ENCODE measurements at regions not wholly inside any gene's neighbourhood (a gene's known extent, or its start where the extent isn't known, plus 50 kb on each side); places are given as distances from the start of the nearest gene placed in this dataset.

DNA sequence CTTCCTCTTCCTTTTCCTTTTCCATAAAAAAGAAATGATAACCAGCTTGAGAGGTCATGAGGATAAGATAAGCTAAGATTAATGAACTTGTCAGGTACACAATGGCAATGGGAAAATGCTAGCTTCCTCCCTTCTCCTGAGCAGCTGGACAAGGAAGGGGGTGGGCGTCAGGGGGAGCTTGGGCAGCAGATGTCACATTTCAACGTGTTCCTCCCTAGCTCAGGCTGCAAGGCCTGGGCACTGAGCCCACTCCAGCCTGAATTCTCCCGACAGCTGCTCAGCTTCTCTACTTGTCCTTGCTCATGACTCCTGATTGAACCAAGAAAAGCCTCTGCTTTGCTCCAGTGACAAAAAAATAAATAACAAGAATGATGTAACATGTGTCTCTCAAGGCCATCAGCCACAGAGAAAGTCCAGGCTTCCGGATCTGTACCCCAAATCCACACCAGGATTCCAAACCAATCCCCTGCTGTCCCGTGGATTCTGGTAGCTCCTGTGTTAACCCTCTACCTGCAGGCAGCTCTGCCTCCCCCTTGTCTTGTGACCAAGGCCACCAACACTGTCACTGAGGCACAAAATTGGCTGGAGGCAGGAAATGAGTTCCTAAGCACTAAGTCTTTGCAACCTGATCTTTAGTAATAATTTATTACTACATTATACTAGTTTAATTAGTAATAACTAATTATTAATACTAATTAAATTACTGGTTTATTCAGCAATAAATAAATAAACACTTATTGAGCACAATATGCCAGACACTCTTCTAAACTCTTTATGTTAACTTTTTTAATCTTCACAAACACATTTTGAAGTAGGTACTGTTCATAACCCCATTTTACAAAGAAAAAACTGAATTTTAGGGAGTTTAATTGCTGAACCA lies 146.5 kb downstream of the CCDC34 start:
- Histone ChIP-seq H3K27me3 (ENCODE audit: control insufficient read depth, insufficient read depth, low read length, poor library complexity, severe bottlenecking) (no peaks in the 10 kb centered on the region), H3K4me1 (ENCODE audit: control insufficient read depth, insufficient read depth, low read length) (peaks cover 26% of the 10 kb centered on the region), H3K27ac (ENCODE audit: insufficient read depth, low read depth, low read length, poor library complexity, severe bottlenecking) (no peak overlapping the region), H3K36me3 (ENCODE audit: control insufficient read depth, insufficient read depth, low read length) (no peaks in the 10 kb centered on the region), H3K9me3 (ENCODE audit: control insufficient read depth, low read length) (no peaks in the 10 kb centered on the region), H3K4me3 (ENCODE audit: insufficient read depth, low read depth, low read length) (no peak overlapping the region)
- 72 to 74% methylated on average over 5 of the region's 5 CpGs for WGBS, 2 experiments

GRCh38 chr11:27215471-27216269 lies 147.3 kb downstream of the CCDC34 start:
- Histone ChIP-seq H3K9me3 (ENCODE audit: control insufficient read depth, low read length) (no peaks in the 10 kb centered on the region), H3K4me3 (ENCODE audit: insufficient read depth, low read depth, low read length) (no peak overlapping the region), H3K4me1 (ENCODE audit: control insufficient read depth, insufficient read depth, low read length) (peaks cover 26% of the 10 kb centered on the region), H3K27ac (ENCODE audit: insufficient read depth, low read depth, low read length, poor library complexity, severe bottlenecking) (no peak overlapping the region), H3K36me3 (ENCODE audit: control insufficient read depth, insufficient read depth, low read length) (no peaks in the 10 kb centered on the region), H3K27me3 (ENCODE audit: control insufficient read depth, insufficient read depth, low read length, poor library complexity, severe bottlenecking) (no peaks in the 10 kb centered on the region)
- 88 to 90% methylated on average over 6 of the region's 6 CpGs for WGBS, 2 experiments

DNA sequence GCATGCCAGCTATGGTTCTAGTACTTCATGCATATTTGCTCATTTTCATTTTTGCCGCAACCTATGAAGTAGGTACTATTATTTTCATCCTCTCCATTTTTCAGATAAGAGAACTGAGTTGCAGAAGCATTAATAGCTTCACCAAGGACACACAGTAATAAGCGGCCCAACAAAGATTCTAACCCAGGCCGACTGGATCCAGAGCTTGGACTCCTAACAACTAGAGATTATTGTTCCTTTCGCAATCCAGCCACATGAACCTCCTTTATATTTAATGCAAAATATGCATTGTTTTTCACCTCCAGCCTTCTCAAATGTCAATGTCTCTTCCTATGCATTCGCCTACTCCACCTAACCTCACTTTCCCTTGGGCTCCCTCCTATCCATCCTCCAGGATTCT lies 148.3 kb downstream of the CCDC34 start:
- peaks cover 26% of the 10 kb centered on the region for H3K4me1 ChIP-seq (ENCODE audit: control insufficient read depth, insufficient read depth, low read length)
- no peak overlapping the region for H3K27ac ChIP-seq (ENCODE audit: insufficient read depth, low read depth, low read length, poor library complexity, severe bottlenecking)
- no peak overlapping the region for H3K4me3 ChIP-seq (ENCODE audit: insufficient read depth, low read depth, low read length)
- H3K27me3 ChIP-seq (ENCODE audit: control insufficient read depth, insufficient read depth, low read length, poor library complexity, severe bottlenecking): no peaks in the 10 kb centered on the region
- H3K9me3 ChIP-seq (ENCODE audit: control insufficient read depth, low read length): no peaks in the 10 kb centered on the region
- H3K36me3 ChIP-seq (ENCODE audit: control insufficient read depth, insufficient read depth, low read length): no peaks in the 10 kb centered on the region
- WGBS, 2 experiments: 92 to 94% methylated on average over 5 of the region's 5 CpGs

- Histone ChIP-seq H3K27ac (ENCODE audit: insufficient read depth, low read depth, low read length, poor library complexity, severe bottlenecking) (peak overlapping the region; percentile 19), H3K36me3 (ENCODE audit: control insufficient read depth, insufficient read depth, low read length) (no peaks in the 10 kb centered on the region), H3K9me3 (ENCODE audit: control insufficient read depth, low read length) (no peaks in the 10 kb centered on the region), H3K4me3 (ENCODE audit: insufficient read depth, low read depth, low read length) (no peak overlapping the region), H3K4me1 (ENCODE audit: control insufficient read depth, insufficient read depth, low read length) (peaks cover 23% of the 10 kb centered on the region), H3K27me3 (ENCODE audit: control insufficient read depth, insufficient read depth, low read length, poor library complexity, severe bottlenecking) (no peaks in the 10 kb centered on the region)
- WGBS, 2 experiments: 3 to 6% methylated on average over 4 of the region's 4 CpGs
Measured at GRCh38 chr11:27213232-27213660, 149.8 kb downstream of the CCDC34 start.

- Histone ChIP-seq H3K27me3 (ENCODE audit: control insufficient read depth, insufficient read depth, low read length, poor library complexity, severe bottlenecking) (no peaks in the 10 kb centered on the region), H3K4me3 (ENCODE audit: insufficient read depth, low read depth, low read length) (no peak overlapping the region), H3K36me3 (ENCODE audit: control insufficient read depth, insufficient read depth, low read length) (no peaks in the 10 kb centered on the region), H3K27ac (ENCODE audit: insufficient read depth, low read depth, low read length, poor library complexity, severe bottlenecking) (no peak overlapping the region), H3K4me1 (ENCODE audit: control insufficient read depth, insufficient read depth, low read length) (peaks cover 18% of the 10 kb centered on the region), H3K9me3 (ENCODE audit: control insufficient read depth, low read length) (no peaks in the 10 kb centered on the region)
- WGBS, 2 experiments: 89 to 93% methylated on average over 1 to 2 of the region's 2 CpGs
Measured at GRCh38 chr11:27212248-27212780, 150.7 kb downstream of the CCDC34 start.

GRCh38 chr11:27211370-27212127 lies 151.5 kb downstream of the CCDC34 start:
- 96% methylated on average over 8 of the region's 8 CpGs for WGBS, 2 experiments
- Histone ChIP-seq H3K27ac (ENCODE audit: insufficient read depth, low read depth, low read length, poor library complexity, severe bottlenecking) (no peak overlapping the region), H3K9me3 (ENCODE audit: control insufficient read depth, low read length) (no peaks in the 10 kb centered on the region), H3K4me1 (ENCODE audit: control insufficient read depth, insufficient read depth, low read length) (peaks cover 16% of the 10 kb centered on the region), H3K27me3 (ENCODE audit: control insufficient read depth, insufficient read depth, low read length, poor library complexity, severe bottlenecking) (no peaks in the 10 kb centered on the region), H3K4me3 (ENCODE audit: insufficient read depth, low read depth, low read length) (no peak overlapping the region), H3K36me3 (ENCODE audit: control insufficient read depth, insufficient read depth, low read length) (no peaks in the 10 kb centered on the region)

DNA sequence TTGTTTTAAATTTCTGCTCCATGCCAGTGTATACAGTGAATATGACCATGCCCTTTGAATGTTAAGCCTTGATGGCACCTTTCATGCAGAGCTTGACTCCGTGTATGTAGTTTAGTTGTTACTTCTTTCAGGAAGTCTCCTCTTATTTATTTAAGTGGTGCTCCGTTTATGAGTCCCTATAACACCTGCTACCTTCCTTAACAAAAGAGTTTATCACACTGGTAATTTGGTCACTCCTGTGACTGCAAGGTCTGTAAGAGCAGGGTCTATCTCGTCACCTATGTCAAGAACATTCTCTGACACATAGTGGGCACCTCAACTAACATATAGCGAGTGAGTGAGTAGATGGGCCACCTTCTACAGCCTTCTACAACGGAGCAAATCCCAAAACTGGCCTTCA lies 152.5 kb downstream of the CCDC34 start:
- WGBS, 2 experiments: 94 to 98% methylated on average over 5 of the region's 5 CpGs
- no peak overlapping the region for H3K4me3 ChIP-seq (ENCODE audit: insufficient read depth, low read depth, low read length)
- no peaks in the 10 kb centered on the region for H3K9me3 ChIP-seq (ENCODE audit: control insufficient read depth, low read length)
- no peaks in the 10 kb centered on the region for H3K36me3 ChIP-seq (ENCODE audit: control insufficient read depth, insufficient read depth, low read length)
- H3K27ac ChIP-seq (ENCODE audit: insufficient read depth, low read depth, low read length, poor library complexity, severe bottlenecking): no peak overlapping the region
- H3K4me1 ChIP-seq (ENCODE audit: control insufficient read depth, insufficient read depth, low read length): peaks cover 19% of the 10 kb centered on the region
- H3K27me3 ChIP-seq (ENCODE audit: control insufficient read depth, insufficient read depth, low read length, poor library complexity, severe bottlenecking): no peaks in the 10 kb centered on the region

- Histone ChIP-seq H3K4me1 (ENCODE audit: control insufficient read depth, insufficient read depth, low read length) (peaks cover 19% of the 10 kb centered on the region), H3K9me3 (ENCODE audit: control insufficient read depth, low read length) (no peaks in the 10 kb centered on the region), H3K27me3 (ENCODE audit: control insufficient read depth, insufficient read depth, low read length, poor library complexity, severe bottlenecking) (no peaks in the 10 kb centered on the region), H3K4me3 (ENCODE audit: insufficient read depth, low read depth, low read length) (no peak overlapping the region), H3K27ac (ENCODE audit: insufficient read depth, low read depth, low read length, poor library complexity, severe bottlenecking) (no peak overlapping the region), H3K36me3 (ENCODE audit: control insufficient read depth, insufficient read depth, low read length) (no peaks in the 10 kb centered on the region)
Measured at GRCh38 chr11:27209562-27210005, 153.4 kb downstream of the CCDC34 start.

DNA sequence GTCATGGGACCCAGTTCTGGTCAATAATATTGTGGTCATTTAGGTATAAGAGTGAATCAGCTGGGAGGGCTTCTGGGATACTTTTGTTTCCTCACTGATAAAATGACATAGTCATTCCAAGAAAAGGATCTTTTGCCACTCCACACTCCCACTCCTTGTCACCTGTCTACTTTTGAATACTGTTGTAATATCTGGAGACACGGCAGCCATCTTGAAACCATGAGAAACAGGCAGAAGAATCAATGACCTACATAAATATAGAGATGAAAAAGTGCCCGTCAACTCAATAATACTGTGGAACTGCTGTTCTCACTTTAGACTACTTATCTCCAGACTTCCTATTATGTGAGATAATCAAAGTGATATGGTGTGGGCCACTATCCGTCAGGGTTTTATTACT lies 154.2 kb downstream of the CCDC34 start:
- Histone ChIP-seq H3K36me3 (ENCODE audit: control insufficient read depth, insufficient read depth, low read length) (no peaks in the 10 kb centered on the region), H3K27ac (ENCODE audit: insufficient read depth, low read depth, low read length, poor library complexity, severe bottlenecking) (no peak overlapping the region), H3K4me1 (ENCODE audit: control insufficient read depth, insufficient read depth, low read length) (peaks cover 19% of the 10 kb centered on the region), H3K9me3 (ENCODE audit: control insufficient read depth, low read length) (no peaks in the 10 kb centered on the region), H3K4me3 (ENCODE audit: insufficient read depth, low read depth, low read length) (no peak overlapping the region), H3K27me3 (ENCODE audit: control insufficient read depth, insufficient read depth, low read length, poor library complexity, severe bottlenecking) (no peaks in the 10 kb centered on the region)
- WGBS, 2 experiments: 93% methylated on average over 2 of the region's 3 CpGs; no CpG with 5 or more reads in 1 of the 2 experiments

Measured in ectodermal cell (in vitro differentiated cells).